Muscle layer of colon (tissue), 2 donors: ENCODE measurements at regions not wholly inside any gene's neighbourhood (a gene's known extent, or its start where the extent isn't known, plus 50 kb on each side); places are given as distances from the start of the nearest gene placed in this dataset.

Source experiments
- H3K27ac ChIP-seq: one replicate; pipeline ENCODE4 v1.7.0; 2013; ENCODE audit warnings: low read depth, mild to moderate bottlenecking, low read length, moderate library complexity
- H3K27me3 ChIP-seq, 2 donors: one replicate each; pipeline ENCODE4 v1.7.0; 2013; ENCODE audit warnings: low read length in 2 of 2, mild to moderate bottlenecking in 2 of 2; ENCODE audit not compliant: insufficient read depth in 2 of 2, control insufficient read depth in 1 of 2
- H3K36me3 ChIP-seq: one replicate; pipeline ENCODE4 v1.7.0; 2013; ENCODE audit warnings: mild to moderate bottlenecking, low read length; ENCODE audit not compliant: insufficient read depth
- H3K4me1 ChIP-seq: one replicate; pipeline ENCODE4 v1.7.0; 2013; ENCODE audit warnings: mild to moderate bottlenecking, low read length; ENCODE audit not compliant: insufficient read depth
- H3K4me3 ChIP-seq, 2 donors: one replicate each; pipeline ENCODE4 v1.7.0; 2013; ENCODE audit warnings: low read length in 2 of 2, low read depth in 1 of 2, mild to moderate bottlenecking in 1 of 2, moderate library complexity in 1 of 2
- H3K9ac ChIP-seq: one replicate; pipeline ENCODE4 v1.7.0; 2013; ENCODE audit warnings: low read length
- H3K9me3 ChIP-seq: one replicate; pipeline ENCODE4 v1.7.0; 2013; ENCODE audit warnings: mild to moderate bottlenecking, low read length
- donor health status: abdominal sarcoma.
- donor health status: Adenocarcinoma of cecum.

DNA sequence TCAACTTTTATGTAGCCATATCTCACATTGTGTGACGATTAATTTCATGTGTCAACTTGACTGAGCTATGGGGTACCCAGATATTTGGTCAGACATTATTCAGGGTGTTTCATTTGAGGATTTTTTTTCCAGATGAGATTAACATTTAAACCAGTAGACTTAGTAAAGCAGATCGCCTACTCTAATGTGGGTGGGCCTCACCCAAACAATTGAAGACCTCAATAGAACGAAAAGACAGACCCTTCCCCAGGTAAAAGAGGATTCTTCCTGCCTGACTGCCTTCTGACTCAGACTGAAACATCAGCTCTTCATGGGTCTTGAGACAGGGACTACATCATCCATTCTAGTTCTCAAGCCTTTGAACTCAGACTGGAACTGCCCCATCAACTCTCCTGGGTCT, 231.7 kb upstream of the SASH1 start:
- Histone ChIP-seq H3K9me3 (no peaks in the 10 kb centered on the region), H3K4me1 (no peaks in the 10 kb centered on the region), H3K36me3 (no peaks in the 10 kb centered on the region), H3K9ac (no peak overlapping the region), H3K27ac (no peak overlapping the region), H3K27me3 (no peaks in the 10 kb centered on the region), H3K4me3 (no peak overlapping the region)

DNA sequence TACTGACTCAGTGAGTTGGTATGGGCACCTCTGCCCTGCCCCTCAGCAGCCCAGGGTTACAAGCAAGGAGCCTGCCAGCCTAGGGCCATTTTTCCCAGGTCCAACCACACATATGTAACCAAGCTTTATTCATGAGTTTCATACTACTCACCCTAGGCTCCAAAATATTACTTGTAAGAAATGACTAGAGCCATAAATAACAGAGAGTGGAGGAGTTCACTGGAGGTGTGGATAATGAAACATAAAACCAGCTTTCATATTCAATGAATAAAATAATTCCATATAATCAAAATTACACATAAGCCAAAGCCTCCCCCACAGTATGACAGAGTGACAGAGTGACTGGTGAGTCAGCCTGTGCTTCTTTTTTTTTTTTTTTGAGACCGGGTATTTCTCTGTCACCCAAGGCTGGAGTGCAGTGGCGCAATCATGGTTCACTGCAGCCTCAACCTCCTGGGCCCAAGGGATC, 229.8 kb upstream of the SASH1 start:
- Histone ChIP-seq H3K4me1 (no peaks in the 10 kb centered on the region), H3K27me3 (no peaks in the 10 kb centered on the region), H3K36me3 (no peaks in the 10 kb centered on the region), H3K27ac (no peak overlapping the region), H3K9me3 (no peaks in the 10 kb centered on the region), H3K9ac (no peak overlapping the region), H3K4me3 (no peak overlapping the region)

DNA sequence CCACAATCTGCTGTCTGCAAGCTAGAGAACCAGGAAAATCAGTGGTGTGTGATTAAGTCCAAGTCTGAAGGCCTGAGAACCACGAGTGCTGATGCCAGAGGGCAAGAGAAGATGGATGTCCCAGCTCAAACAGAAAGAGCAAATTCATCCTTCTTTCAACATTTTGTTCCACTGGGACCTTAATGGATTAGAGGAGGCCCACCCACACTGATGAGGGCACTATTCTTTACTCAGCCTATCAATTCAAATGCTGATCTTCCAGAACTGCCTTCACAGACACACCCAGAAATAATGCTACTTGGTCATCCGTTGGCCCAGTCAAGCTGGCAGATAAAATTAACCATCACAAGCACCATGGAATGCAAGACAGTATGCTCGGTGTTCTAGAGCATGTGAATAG, 226.6 kb upstream of the SASH1 start:
- H3K4me1 ChIP-seq, result no peaks in the 10 kb centered on the region
- H3K27ac ChIP-seq, result no peak overlapping the region
- no peak overlapping the region for H3K9ac ChIP-seq
- H3K27me3 ChIP-seq, result no peaks in the 10 kb centered on the region
- no peaks in the 10 kb centered on the region for H3K9me3 ChIP-seq
- no peaks in the 10 kb centered on the region for H3K36me3 ChIP-seq
- H3K4me3 ChIP-seq, result no peak overlapping the region

DNA sequence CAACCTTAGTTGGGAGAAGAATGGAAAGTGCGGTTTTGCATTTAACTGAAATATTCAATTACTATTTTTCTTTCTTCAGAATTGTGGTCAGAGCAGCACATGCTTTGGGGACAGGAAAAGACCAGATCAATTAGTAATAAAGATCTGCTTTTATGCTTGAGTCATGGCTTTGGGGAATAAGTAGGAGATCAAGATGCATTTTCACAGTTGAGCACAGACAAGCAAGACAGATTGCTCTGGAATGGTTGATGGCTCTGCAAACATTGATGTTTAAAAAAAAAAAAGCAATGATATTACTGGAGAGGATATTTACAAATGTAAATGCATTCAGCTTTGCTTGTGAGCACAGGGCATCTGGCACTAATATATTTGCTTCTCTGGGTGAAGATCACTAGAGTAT, 224.4 kb upstream of the SASH1 start:
- Histone ChIP-seq H3K9me3 (no peaks in the 10 kb centered on the region), H3K4me1 (no peaks in the 10 kb centered on the region), H3K27ac (no peak overlapping the region), H3K9ac (no peak overlapping the region), H3K36me3 (no peaks in the 10 kb centered on the region), H3K4me3 (no peak overlapping the region), H3K27me3 (no peaks in the 10 kb centered on the region)

DNA sequence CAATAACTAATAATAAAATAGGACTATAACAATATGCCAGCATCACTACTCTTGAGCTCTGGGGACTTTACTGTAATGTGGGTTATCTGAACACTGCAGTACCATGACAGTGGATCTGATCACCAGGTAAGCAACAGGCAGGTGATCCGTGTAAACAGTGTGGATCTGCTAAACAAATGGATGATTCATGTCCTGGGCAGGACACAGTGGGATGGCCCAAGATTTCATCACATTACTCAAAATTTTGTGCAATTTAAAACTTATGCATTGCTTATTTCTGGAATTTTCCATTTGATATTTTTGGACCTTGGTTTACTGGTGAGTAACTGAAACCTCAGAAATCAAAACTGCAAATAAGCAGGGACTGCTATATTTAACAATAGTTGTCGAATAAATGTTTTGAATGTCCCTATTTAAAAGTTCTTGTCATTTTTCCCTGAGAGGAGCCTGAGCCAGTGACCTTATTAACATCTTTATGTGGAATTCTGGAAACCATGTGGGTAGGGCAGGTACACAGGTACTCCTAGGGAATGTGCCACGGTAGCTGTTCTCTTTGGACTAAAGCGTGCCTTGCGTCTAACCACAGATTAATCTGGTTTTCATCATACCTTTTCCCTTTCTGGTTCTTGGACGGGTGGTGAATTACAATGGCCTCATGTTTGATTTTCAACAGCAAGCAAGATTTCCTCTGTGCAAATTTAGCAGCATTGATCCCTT, 214.5 kb upstream of the SASH1 start:
- Histone ChIP-seq H3K9me3 (no peaks in the 10 kb centered on the region), H3K36me3 (no peaks in the 10 kb centered on the region), H3K27me3 (no peaks in the 10 kb centered on the region), H3K4me1 (no peaks in the 10 kb centered on the region), H3K27ac (no peak overlapping the region), H3K4me3 (no peak overlapping the region), H3K9ac (no peak overlapping the region)

DNA sequence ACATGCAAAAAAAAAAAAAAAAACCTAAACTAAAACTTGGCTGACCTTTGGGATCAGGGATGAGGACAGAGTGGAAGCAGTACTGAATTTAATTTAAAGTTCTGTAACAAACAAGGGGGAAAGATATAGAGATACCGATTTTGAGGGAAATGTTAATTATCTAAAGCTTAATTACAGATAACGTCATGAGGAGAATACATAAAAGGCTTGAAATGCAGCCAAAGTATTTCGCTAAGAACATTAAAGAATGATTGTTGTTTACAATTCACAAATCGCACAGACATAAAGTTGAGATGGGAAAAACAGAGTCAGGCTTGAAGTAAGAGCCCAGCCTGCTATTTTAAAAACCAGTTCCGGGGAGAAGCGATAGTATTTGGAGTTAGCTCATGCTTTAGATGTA, 208.0 kb upstream of the SASH1 start:
- H3K27ac ChIP-seq, result no peak overlapping the region
- no peaks in the 10 kb centered on the region for H3K36me3 ChIP-seq
- no peak overlapping the region for H3K4me3 ChIP-seq
- no peaks in the 10 kb centered on the region for H3K4me1 ChIP-seq
- no peaks in the 10 kb centered on the region for H3K9me3 ChIP-seq
- no peaks in the 10 kb centered on the region for H3K27me3 ChIP-seq
- no peak overlapping the region for H3K9ac ChIP-seq

DNA sequence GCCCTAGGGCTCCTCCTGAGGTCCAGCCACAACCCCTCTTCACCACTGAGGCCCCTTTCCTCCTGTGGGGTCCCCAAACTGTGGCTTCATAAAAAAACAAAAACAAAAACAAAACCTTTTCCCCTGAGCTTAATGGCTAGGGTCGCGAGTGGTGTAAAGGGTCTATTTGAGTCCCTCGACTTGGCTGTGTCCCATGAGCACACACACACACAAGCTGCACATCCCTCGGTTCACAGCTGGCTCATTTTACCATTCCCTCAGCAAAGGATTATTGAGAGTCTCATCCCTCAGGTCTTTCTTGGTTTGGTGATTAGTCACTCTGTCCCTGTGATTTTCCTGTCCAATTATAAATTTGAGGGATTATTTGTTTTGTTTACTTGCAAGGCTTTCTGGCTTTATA, 206.1 kb upstream of the SASH1 start:
- no peak overlapping the region for H3K4me3 ChIP-seq
- H3K36me3 ChIP-seq, result no peaks in the 10 kb centered on the region
- no peaks in the 10 kb centered on the region for H3K4me1 ChIP-seq

DNA sequence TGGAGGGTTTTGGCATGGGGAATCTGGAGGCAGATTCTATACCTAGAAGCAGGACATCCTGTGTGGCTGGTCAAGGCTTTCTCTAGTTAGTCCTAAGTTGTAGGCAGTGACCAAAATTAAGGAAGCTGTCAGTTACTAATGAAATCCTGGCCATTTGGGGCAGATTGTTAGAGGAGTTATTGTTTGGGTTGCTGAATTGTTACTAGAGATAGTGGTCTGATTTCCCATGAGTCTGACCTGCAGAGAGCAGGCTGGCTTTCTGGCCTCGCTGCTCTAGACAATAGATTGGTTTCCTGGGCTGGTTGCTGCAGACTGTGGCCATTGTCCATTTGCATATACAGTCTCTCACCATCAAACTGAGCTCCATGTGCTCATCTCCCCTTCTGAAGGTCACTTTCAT, 205.0 kb upstream of the SASH1 start:
- Histone ChIP-seq H3K4me3 (no peak overlapping the region), H3K36me3 (no peaks in the 10 kb centered on the region), H3K27ac (no peak overlapping the region), H3K9me3 (no peaks in the 10 kb centered on the region), H3K27me3 (no peaks in the 10 kb centered on the region), H3K4me1 (no peaks in the 10 kb centered on the region), H3K9ac (no peak overlapping the region)

More for the DNA sequence above, 206.1 kb upstream of the SASH1 start:
- Histone ChIP-seq H3K9ac (no peak overlapping the region), H3K9me3 (no peaks in the 10 kb centered on the region), H3K27me3 (no peaks in the 10 kb centered on the region), H3K27ac (no peak overlapping the region)

DNA sequence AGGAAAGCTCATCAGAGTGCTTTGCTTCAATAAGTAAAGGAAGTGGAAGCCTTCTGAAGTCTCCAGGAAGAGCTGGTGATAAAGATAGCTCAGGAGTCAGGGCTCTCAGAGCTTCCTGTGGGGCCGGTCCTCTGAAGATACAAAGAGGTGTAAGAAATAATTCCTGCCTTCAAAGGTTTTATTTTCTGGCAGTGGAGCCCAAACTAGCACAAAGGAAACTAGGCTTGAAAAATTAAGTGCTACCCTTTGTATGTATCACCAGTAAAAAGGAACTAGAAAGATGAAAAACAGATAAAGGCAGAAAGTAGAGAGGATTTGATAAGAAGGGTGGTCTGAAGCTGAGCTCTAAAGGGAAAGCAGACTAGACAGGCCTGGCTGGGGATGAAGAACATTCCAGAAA, 204.1 kb upstream of the SASH1 start:
- H3K36me3 ChIP-seq, result no peaks in the 10 kb centered on the region
- H3K9me3 ChIP-seq, result no peaks in the 10 kb centered on the region
- H3K4me1 ChIP-seq, result no peaks in the 10 kb centered on the region
- no peaks in the 10 kb centered on the region for H3K27me3 ChIP-seq
- no peak overlapping the region for H3K27ac ChIP-seq
- H3K9ac ChIP-seq, result no peak overlapping the region
- H3K4me3 ChIP-seq, result no peak overlapping the region

DNA sequence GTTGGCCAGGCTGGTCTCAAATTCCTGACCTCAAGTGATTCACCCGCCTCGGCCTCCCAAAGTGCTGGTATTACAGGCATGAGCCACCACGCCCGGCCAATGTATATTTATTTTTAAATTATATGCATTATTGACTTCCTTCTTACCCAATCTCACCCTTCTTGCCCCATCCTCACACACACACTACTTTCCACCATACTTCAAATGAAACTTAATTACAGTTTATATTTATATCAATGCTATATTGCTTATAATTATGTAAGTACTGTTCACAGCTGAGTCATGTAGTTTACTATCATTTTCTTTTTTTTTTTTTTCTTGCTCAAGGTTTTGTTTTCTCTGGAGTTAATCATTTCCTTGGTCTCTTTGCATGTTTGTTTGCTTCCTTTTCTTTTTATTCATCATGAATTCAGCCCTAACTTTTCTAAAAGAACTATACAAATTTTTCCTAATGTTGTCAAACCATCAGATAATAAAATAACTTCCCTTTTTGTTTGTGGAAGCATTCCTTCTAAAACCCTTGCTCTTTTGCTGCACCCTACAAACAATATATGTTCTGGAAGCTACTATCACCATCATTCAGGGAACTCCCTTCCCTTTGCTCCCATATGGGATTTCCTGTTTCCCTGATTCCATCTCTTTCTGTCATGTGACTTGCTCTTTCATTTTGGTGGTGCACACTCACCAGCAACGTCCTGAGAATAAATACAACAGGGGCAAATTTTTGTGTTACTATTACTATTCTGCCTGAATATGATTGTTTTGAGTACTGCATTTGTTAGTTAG, 201.7 kb upstream of the SASH1 start:
- Histone ChIP-seq H3K9ac (no peak overlapping the region), H3K27me3 (no peaks in the 10 kb centered on the region), H3K4me3 (no peak overlapping the region), H3K9me3 (no peaks in the 10 kb centered on the region), H3K4me1 (no peaks in the 10 kb centered on the region), H3K36me3 (no peaks in the 10 kb centered on the region), H3K27ac (no peak overlapping the region)

DNA sequence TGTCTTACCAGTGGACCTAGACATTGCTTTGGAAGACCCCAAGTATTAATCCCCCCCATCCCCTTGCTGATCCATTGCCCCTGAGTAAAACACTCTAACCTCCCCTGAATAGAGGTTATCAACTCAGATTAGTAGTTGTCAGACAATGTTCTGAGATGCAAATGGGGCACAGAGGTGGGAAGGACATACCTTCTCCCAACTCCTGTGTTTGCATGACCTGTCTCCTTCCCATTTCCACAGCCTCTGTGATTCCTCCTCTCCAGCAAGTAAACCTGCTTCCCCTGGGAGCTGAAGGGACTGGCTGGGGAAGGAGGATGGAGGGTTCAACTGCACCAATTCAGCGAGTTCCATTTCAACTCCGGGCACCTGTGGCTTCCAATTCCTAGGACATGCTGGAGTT, 199.8 kb upstream of the SASH1 start:
- no peaks in the 10 kb centered on the region for H3K36me3 ChIP-seq
- no peak overlapping the region for H3K9ac ChIP-seq
- H3K9me3 ChIP-seq, result no peaks in the 10 kb centered on the region
- H3K27me3 ChIP-seq, result no peaks in the 10 kb centered on the region
- no peak overlapping the region for H3K27ac ChIP-seq
- H3K4me3 ChIP-seq, result no peak overlapping the region
- no peaks in the 10 kb centered on the region for H3K4me1 ChIP-seq

DNA sequence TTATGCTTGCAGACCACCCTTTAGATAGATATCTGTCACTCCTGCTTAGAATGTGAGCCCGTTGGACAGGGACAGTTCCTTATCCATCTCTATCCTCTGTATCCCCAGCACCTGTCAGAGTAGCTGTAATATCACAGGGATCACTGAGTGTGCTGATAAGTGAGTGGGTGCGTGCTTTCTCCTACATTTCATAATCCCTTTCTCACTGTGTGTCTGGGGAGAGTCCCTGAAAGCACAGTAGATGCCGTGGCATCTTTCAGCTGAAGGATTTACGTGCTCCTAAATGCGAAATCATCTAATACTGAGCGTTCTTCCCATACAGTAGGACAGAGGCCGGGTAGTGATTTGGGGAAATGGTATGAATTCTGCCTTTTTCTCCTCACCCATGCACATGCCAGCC, 198.9 kb upstream of the SASH1 start:
- Histone ChIP-seq H3K9ac (no peak overlapping the region), H3K27me3 (no peaks in the 10 kb centered on the region), H3K4me3 (no peak overlapping the region), H3K36me3 (no peaks in the 10 kb centered on the region), H3K4me1 (no peaks in the 10 kb centered on the region), H3K9me3 (no peaks in the 10 kb centered on the region), H3K27ac (no peak overlapping the region)
